ENCODE measurements at regions not wholly inside any gene's neighbourhood (a gene's known extent, or its start where the extent isn't known, plus 50 kb on each side); places are given as distances from the start of the nearest gene placed in this dataset.

DNA sequence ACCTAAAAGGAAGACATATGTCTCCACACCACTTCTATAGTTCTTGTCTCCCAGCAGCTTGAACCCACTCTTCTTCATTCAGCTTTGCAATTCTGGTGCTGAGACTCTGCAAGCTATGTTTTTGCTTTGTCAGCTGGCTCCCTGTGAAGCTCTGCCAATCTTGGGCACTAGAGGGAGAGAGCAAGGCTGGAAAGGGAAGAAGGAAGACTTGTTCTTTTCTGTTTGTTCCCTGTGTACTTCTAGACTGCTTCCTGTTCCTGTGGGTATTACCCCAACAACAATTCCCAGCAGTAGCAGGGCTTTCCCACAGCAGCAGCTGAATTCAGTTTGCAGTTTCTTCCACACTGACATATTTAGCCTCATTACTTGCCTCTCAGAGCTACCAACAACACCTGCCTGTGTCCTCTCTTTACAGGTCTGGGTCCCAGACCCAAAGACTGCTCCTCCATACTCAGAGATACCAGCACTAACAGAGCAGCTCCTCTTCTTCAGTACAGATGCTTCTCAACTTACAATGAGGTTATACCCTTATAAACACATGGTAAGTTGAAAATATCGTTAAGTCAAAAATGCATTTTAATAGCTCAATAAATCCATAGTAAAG, 275.2 kb upstream of the NEGR1 start:
- TF ChIP-seq, protein P1, sequence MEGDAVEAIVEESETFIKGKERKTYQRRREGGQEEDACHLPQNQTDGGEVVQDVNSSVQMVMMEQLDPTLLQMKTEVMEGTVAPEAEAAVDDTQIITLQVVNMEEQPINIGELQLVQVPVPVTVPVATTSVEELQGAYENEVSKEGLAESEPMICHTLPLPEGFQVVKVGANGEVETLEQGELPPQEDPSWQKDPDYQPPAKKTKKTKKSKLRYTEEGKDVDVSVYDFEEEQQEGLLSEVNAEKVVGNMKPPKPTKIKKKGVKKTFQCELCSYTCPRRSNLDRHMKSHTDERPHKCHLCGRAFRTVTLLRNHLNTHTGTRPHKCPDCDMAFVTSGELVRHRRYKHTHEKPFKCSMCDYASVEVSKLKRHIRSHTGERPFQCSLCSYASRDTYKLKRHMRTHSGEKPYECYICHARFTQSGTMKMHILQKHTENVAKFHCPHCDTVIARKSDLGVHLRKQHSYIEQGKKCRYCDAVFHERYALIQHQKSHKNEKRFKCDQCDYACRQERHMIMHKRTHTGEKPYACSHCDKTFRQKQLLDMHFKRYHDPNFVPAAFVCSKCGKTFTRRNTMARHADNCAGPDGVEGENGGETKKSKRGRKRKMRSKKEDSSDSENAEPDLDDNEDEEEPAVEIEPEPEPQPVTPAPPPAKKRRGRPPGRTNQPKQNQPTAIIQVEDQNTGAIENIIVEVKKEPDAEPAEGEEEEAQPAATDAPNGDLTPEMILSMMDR (IDR thresholded peaks at IDR 0.05) = peak; percentile 48
- TF ChIP-seq ZFX (IDR thresholded peaks at IDR 0.05; ENCODE audit: borderline replicate concordance) = no peak

Measured in 22Rv1 (cell line).